ENCODE measurements at regions not wholly inside any gene's neighbourhood (a gene's known extent, or its start where the extent isn't known, plus 50 kb on each side); places are given as distances from the start of the nearest gene placed in this dataset.

GRCh38 chr18:51275712-51276476, 78.4 kb upstream of the MEX3C start:
- H3K4me3 Mint-ChIP-seq (ENCODE audit: unreplicated experiment) = no peak overlapping the region
- H3K27ac Mint-ChIP-seq (ENCODE audit: unreplicated experiment) = no peak overlapping the region
- no peak for DNase-seq (ENCODE audit: low spot score)
- H3K36me3 Mint-ChIP-seq (ENCODE audit: low read depth, unreplicated experiment) = no peaks in the 10 kb centered on the region
- H3K9me3 Mint-ChIP-seq (ENCODE audit: unreplicated experiment) = no peaks in the 10 kb centered on the region
- TF ChIP-seq CTCF (IDR thresholded peaks at IDR 0.05; ENCODE audit: unreplicated experiment) = no peak
- peaks cover 5% of the 10 kb centered on the region for H3K4me1 Mint-ChIP-seq (ENCODE audit: unreplicated experiment)
- peaks cover 2% of the 10 kb centered on the region for H3K27me3 Mint-ChIP-seq (ENCODE audit: unreplicated experiment)

- Mint-ChIP-seq H3K4me3 (ENCODE audit: unreplicated experiment) (no peak overlapping the region), H3K9me3 (ENCODE audit: unreplicated experiment) (no peaks in the 10 kb centered on the region), H3K4me1 (ENCODE audit: unreplicated experiment) (peaks cover 5% of the 10 kb centered on the region), H3K27ac (ENCODE audit: unreplicated experiment) (no peak overlapping the region), H3K36me3 (ENCODE audit: low read depth, unreplicated experiment) (no peaks in the 10 kb centered on the region), H3K27me3 (ENCODE audit: unreplicated experiment) (peaks cover 2% of the 10 kb centered on the region)
- TF ChIP-seq CTCF (IDR thresholded peaks at IDR 0.05; ENCODE audit: unreplicated experiment) = peak; percentile 80
- peak; percentile 69 for DNase-seq (ENCODE audit: low spot score)
Measured at GRCh38 chr18:51278045-51278649, 80.7 kb upstream of the MEX3C start.

GRCh38 chr18:51279367-51279984, 82.0 kb upstream of the MEX3C start:
- Mint-ChIP-seq H3K27me3 (ENCODE audit: unreplicated experiment) (peaks cover 2% of the 10 kb centered on the region), H3K9me3 (ENCODE audit: unreplicated experiment) (no peaks in the 10 kb centered on the region), H3K4me3 (ENCODE audit: unreplicated experiment) (no peak overlapping the region), H3K27ac (ENCODE audit: unreplicated experiment) (no peak overlapping the region), H3K36me3 (ENCODE audit: low read depth, unreplicated experiment) (no peaks in the 10 kb centered on the region), H3K4me1 (ENCODE audit: unreplicated experiment) (peaks cover 5% of the 10 kb centered on the region)
- DNase-seq (ENCODE audit: low spot score) = no peak
- no peak for TF ChIP-seq CTCF (IDR thresholded peaks at IDR 0.05; ENCODE audit: unreplicated experiment)

GRCh38 chr18:51287818-51288508, 90.5 kb upstream of the MEX3C start:
- TF ChIP-seq CTCF (IDR thresholded peaks at IDR 0.05; ENCODE audit: unreplicated experiment) = no peak
- H3K27ac Mint-ChIP-seq (ENCODE audit: unreplicated experiment) = no peak overlapping the region
- H3K4me1 Mint-ChIP-seq (ENCODE audit: unreplicated experiment) = no peaks in the 10 kb centered on the region

More at GRCh38 chr18:51287818-51288508, 90.5 kb upstream of the MEX3C start:
- Mint-ChIP-seq H3K36me3 (ENCODE audit: low read depth, unreplicated experiment) (no peaks in the 10 kb centered on the region), H3K27me3 (ENCODE audit: unreplicated experiment) (no peaks in the 10 kb centered on the region), H3K4me3 (ENCODE audit: unreplicated experiment) (no peak overlapping the region), H3K9me3 (ENCODE audit: unreplicated experiment) (no peaks in the 10 kb centered on the region)
- no peak for DNase-seq (ENCODE audit: low spot score)

Data from endothelial cell (in vitro differentiated cells).